ENCODE measurements at regions not wholly inside any gene's neighbourhood (a gene's known extent, or its start where the extent isn't known, plus 50 kb on each side); places are given as distances from the start of the nearest gene placed in this dataset.

DNA sequence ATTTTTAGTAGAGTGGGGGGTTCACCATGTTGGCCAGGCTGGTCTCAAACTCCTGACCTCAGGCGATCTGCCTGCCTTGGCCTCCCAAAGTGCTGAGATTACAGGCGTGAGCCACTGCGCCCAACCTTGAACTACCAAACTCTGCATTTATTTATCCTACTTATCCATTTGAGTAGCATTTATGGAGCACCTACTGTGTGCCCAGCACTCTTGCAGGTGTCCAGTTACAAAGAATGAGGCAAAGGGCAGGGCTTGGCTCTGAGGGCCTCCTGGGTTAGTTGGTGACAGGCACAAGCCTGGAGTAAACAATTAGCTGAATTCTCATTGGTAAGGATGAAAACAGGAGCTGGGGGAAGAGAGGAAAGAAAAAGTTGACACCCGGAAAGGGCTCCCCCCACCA, 93.4 kb upstream of the FOXP4 start:
- Histone ChIP-seq H3K27ac (ENCODE audit: low read depth, low read length) (no peak overlapping the region), H3K9ac (ENCODE audit: low read length) (no peak overlapping the region), H3K4me2 (ENCODE audit: low read length) (no peak overlapping the region), H3K36me3 (ENCODE audit: control insufficient read depth in 1 of 2, insufficient read depth in 2 of 2, low read length in 2 of 2) (no peaks in the 10 kb centered on the region), H4K20me1 (ENCODE audit: insufficient read depth) (no peaks in the 10 kb centered on the region), H3K4me1 (ENCODE audit: control insufficient read depth in 1 of 2, insufficient read depth in 2 of 2, low read length in 2 of 2) (peaks cover 8 to 13% of the 10 kb centered on the region in 2 experiments; a peak in 3 of 4 replicates), H3K9me2 (ENCODE audit: insufficient read depth) (no peaks in the 10 kb centered on the region), H3K9me3 (ENCODE audit: control insufficient read depth in 1 of 2, insufficient read depth in 1 of 2, low read depth in 1 of 2, low read length in 2 of 2) (no peaks in the 10 kb centered on the region), H3K79me2 (ENCODE audit: insufficient read depth, low read length) (no peaks in the 10 kb centered on the region), H3K27me3 (ENCODE audit: insufficient read depth, low read length) (no peaks in the 10 kb centered on the region), H2AFZ (ENCODE audit: low read depth, low read length, poor library complexity, severe bottlenecking) (no peak overlapping the region), H3K4me3 (replicated peaks in 1 of 2; ENCODE audit: low read depth in 1 of 2, low read length in 2 of 2) (no peak overlapping the region)
- intact Hi-C loops (cut with micrococcal nuclease): no loop called here
- ATAC-seq (no peak), DNase-seq (ENCODE audit: low read depth, low spot score) (no peak)
- BruUV-seq (replicated peaks): no TSS peak
- POLR2A ChIA-PET: no interaction called here
- TF ChIP-seq MAX (IDR thresholded peaks at IDR 0.05) (no peak), RAD21 (IDR thresholded peaks at IDR 0.05; ENCODE audit: low read depth) (no peak), EZH2 (IDR thresholded peaks at IDR 0.05) (no peak), CTCF (IDR thresholded peaks at IDR 0.05 in 2 of 3, conservative IDR thresholded peaks at IDR 0.05 in 1 of 3; ENCODE audit: borderline replicate concordance in 1 of 3, insufficient read depth in 1 of 3, low read depth in 2 of 3, low read length in 2 of 3) (no peak), ELF1 (IDR thresholded peaks at IDR 0.05; ENCODE audit: borderline replicate concordance, low read depth) (no peak), SRF (IDR thresholded peaks at IDR 0.05; ENCODE audit: low read depth) (no peak)
- TF ChIP-seq, protein P1, sequence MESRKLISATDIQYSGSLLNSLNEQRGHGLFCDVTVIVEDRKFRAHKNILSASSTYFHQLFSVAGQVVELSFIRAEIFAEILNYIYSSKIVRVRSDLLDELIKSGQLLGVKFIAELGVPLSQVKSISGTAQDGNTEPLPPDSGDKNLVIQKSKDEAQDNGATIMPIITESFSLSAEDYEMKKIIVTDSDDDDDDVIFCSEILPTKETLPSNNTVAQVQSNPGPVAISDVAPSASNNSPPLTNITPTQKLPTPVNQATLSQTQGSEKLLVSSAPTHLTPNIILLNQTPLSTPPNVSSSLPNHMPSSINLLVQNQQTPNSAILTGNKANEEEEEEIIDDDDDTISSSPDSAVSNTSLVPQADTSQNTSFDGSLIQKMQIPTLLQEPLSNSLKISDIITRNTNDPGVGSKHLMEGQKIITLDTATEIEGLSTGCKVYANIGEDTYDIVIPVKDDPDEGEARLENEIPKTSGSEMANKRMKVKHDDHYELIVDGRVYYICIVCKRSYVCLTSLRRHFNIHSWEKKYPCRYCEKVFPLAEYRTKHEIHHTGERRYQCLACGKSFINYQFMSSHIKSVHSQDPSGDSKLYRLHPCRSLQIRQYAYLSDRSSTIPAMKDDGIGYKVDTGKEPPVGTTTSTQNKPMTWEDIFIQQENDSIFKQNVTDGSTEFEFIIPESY (IDR thresholded peaks at IDR 0.05; ENCODE audit: extremely low read depth, insufficient replicate concordance, low read length): no peak
- RAD21 ChIA-PET (ENCODE audit: low non-redundant PET in 1 of 2, low total read pairs in 2 of 2, uncharacterized antibody in 2 of 2, unreplicated experiment in 2 of 2): no interaction called here
- CTCF ChIA-PET: no interaction called here

Measured in HCT116 (cell line).